BJ (cell line): ENCODE measurements at regions not wholly inside any gene's neighbourhood (a gene's known extent, or its start where the extent isn't known, plus 50 kb on each side); places are given as distances from the start of the nearest gene placed in this dataset.

Experiments
- CTCF ChIA-PET: fragments of 350-600 bp; formaldehyde crosslinking; extraction: SDS; loops from one replicate; lab custom pipeline; 2021; ENCODE audit warnings: antibody characterized with exemption, inconsistent platforms; lab: Yijun Ruan, JAX
- POLR2A ChIA-PET: fragments of 300-600 bp; sonication (Branson Sonifier 250); formaldehyde crosslinking; extraction: SDS; loops from one replicate; lab custom pipeline; 2021; ENCODE audit warnings: antibody characterized with exemption; lab: Charles Lee
- DNase-seq: peaks from one replicate; pipeline ENCODE4 v3.0.0-alpha.2; 2011; ENCODE audit warnings: low read depth
- H3K27me3 ChIP-seq: 2 replicates; pipeline ENCODE4 v1.6.0; 2011; ENCODE audit warnings: low read length; ENCODE audit not compliant: control insufficient read depth, insufficient read depth
- H3K36me3 ChIP-seq: 2 replicates; pipeline ENCODE4 v1.5.1; 2011; ENCODE audit warnings: low read length; ENCODE audit not compliant: control insufficient read depth, insufficient read depth
- H3K4me3 ChIP-seq: 2 replicates; pipeline ENCODE4 v1.5.1; 2011; ENCODE audit warnings: low read depth, mild to moderate bottlenecking, control low read depth, low read length
- TF ChIP-seq, protein P1 (sequence below): IDR thresholded peaks from 2 replicates; pipeline ENCODE4 v1.5.1; 2011; ENCODE audit warnings: low read depth, mild to moderate bottlenecking, control low read depth, inconsistent platforms, low read length, moderate library complexity; ENCODE audit not compliant: insufficient read depth

DNA sequence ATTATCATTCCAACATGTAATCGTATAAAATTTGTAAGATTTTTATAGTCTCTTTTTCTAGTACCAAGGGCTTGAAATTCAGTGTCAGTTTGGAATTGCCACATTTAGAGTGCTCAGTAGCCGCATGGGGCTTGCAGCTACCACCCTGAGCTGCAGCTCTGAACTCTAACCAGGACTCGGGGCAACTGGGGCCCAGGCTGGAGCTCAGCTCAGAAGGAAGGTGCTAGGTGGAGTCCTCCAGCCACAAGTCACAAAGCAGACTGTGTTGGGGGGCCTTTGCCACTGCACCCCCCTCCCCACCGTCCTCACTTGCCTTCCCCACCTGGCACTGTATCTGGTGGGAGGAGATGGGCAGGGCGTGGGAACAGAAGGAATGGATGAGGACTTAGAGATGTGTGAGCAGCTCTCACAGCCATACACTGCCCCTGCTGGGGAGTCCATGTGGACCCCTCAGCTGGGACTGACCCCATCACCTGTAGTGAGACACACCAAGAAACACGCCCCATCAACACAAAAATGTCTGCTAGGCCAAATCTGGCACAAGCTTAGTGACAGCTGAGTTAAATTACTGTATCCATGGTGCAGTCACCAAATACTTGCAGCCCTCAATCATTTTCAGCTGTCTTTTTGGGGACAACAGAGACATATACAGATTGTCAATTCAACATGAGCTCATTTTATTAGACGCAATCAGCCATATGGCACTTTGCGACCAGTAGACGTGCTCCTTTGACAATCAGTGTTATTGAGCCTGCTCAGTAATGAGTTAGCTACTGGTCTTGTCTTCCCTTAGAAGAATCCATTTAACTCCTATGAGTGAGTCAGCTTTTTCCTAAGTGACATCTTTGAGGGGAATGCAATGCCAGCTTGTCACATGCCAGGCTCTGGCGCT, 241.7 kb upstream of the RAB4A start:
- Histone ChIP-seq H3K27me3 (no peaks in the 10 kb centered on the region), H3K36me3 (no peaks in the 10 kb centered on the region), H3K4me3 (no peak overlapping the region)
- DNase-seq, result no peak
- TF ChIP-seq, protein P1, sequence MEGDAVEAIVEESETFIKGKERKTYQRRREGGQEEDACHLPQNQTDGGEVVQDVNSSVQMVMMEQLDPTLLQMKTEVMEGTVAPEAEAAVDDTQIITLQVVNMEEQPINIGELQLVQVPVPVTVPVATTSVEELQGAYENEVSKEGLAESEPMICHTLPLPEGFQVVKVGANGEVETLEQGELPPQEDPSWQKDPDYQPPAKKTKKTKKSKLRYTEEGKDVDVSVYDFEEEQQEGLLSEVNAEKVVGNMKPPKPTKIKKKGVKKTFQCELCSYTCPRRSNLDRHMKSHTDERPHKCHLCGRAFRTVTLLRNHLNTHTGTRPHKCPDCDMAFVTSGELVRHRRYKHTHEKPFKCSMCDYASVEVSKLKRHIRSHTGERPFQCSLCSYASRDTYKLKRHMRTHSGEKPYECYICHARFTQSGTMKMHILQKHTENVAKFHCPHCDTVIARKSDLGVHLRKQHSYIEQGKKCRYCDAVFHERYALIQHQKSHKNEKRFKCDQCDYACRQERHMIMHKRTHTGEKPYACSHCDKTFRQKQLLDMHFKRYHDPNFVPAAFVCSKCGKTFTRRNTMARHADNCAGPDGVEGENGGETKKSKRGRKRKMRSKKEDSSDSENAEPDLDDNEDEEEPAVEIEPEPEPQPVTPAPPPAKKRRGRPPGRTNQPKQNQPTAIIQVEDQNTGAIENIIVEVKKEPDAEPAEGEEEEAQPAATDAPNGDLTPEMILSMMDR, result no peak
- POLR2A ChIA-PET, result no interaction called here
- CTCF ChIA-PET, result interaction anchor here (0.7 kb wide), 1 partner anchor 9 kb away, joined by 3 read pairs; no protein-coding TSS in a partner anchor

DNA sequence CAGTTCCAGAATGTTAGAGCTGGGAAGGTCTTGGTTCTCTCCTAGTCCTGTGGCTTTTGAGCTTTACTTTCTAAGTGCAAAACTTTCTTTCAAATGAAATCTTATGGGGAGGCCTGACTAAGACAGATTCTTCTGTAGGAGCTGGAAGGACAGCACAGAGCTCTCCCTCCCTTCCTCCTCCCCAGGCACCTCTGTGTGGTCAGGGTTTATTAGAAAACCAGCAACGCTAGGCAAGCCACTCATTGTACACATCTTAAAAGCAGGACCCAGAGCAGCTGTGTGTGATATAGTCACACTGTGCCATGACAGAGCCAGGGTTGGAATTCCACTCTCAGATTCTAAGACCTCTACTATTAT, 241.1 kb upstream of the RAB4A start:
- TF ChIP-seq, protein P1, result no peak
- Histone ChIP-seq H3K36me3 (no peaks in the 10 kb centered on the region), H3K27me3 (no peaks in the 10 kb centered on the region), H3K4me3 (no peak overlapping the region)
- ChIA-PET CTCF (interaction anchor here (0.7 kb wide), 1 partner anchor 8 kb away, joined by 3 read pairs; no protein-coding TSS in a partner anchor), POLR2A (no interaction called here)
- DNase-seq, result no peak

DNA sequence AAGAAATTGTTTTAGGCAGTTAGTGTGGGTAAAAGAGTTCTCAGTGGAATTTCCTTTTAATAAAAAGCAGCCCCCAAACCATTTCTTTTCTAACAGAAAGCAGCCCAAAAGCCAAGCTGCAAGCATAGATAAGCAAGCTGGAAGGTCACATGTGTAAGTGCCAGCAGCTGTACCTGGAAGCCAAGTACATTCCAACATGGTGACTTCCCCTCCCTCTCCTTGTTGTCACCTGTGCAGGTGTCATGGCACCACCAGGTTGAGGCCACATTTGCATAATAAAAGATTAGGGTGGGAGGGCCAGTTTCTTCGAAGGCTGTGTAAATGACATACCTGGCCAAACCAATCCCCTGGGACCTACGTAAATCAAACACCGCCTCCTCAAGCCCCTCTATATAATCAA, 240.3 kb upstream of the RAB4A start:
- CTCF ChIA-PET, result no interaction called here
- TF ChIP-seq, protein P1, result no peak
- Histone ChIP-seq H3K27me3 (no peaks in the 10 kb centered on the region), H3K36me3 (no peaks in the 10 kb centered on the region), H3K4me3 (no peak overlapping the region)
- DNase-seq, result no peak
- POLR2A ChIA-PET, result no interaction called here

DNA sequence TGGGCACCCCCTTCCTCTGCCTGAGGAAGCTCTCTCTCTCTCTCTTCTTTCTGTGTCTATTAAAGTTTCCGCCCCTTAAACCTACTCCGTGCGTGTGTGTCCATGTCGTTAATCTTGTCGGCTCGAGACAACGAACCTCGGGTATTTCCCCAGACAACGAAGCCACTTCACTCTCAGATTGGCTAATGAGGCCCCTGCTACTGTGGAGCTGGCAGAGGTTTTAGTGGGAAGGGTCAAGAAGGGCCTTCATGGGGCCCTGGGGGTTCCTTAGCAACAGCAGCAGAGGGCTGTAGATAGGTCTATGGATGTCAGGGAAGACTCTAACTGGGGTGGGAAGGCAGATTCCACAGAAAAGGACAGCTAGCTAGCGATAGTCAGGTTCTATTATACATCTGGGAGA, 239.8 kb upstream of the RAB4A start:
- Histone ChIP-seq H3K4me3 (no peak overlapping the region), H3K27me3 (no peaks in the 10 kb centered on the region), H3K36me3 (no peaks in the 10 kb centered on the region)
- no peak for DNase-seq
- CTCF ChIA-PET, result no interaction called here
- TF ChIP-seq, protein P1, result no peak
- POLR2A ChIA-PET, result no interaction called here

DNA sequence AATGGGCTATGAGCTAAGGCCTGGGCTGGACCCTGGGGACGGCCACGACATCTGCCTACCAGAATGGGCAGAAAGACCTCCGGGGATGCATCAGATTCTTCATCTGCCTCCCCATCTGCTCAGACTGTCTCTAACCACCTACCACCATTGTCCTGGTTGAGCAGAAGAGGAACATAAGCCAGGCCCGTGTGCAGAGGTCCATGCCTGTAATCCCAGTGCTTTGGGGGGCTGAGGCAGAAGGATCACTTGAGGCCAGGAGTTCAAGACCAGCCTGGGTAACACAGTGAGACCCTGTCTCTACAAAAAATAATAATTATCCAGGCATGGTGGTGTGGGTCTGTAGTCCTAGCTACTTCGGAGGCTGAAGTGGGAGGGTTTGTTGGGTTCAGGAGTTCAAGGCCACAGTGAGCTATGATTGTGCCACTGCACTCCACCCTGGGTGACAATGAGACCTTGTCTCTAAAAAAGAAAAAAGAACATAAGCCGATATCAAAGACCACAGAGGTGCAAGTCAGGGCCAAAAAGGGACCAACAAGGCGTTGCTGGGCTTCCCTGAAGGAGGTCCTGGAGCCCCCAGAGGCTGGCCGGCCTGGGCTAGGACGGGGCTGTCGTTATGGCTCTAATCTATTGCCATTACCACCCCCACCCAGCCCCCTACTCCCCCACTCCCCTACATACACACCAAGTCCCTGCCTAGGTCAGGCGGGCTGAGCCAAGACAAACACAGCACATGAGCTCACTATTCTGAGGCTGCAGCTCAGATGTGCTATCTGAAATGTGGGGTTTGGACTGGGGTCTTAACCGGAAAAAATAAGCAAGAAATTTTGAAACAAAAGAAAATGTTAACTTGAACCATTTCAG, 239.2 kb upstream of the RAB4A start:
- POLR2A ChIA-PET, result no interaction called here
- H3K27me3 ChIP-seq, result no peaks in the 10 kb centered on the region
- no peaks in the 10 kb centered on the region for H3K36me3 ChIP-seq
- CTCF ChIA-PET, result no interaction called here
- TF ChIP-seq, protein P1, result no peak
- H3K4me3 ChIP-seq, result no peak overlapping the region
- DNase-seq, result no peak
